Activated CD4-positive, CD25-positive, alpha-beta regulatory T cell treated with anti-CD3 and anti-CD28 coated beads, Interleukin-2, amount 50 U/mL, for 72 hours (primary cell): ENCODE measurements at regions not wholly inside any gene's neighbourhood (a gene's known extent, or its start where the extent isn't known, plus 50 kb on each side); places are given as distances from the start of the nearest gene placed in this dataset.

ENCODE experiments used
- DNase-seq: peaks from one replicate; pipeline ENCODE4 v3.0.0; 2021

DNA sequence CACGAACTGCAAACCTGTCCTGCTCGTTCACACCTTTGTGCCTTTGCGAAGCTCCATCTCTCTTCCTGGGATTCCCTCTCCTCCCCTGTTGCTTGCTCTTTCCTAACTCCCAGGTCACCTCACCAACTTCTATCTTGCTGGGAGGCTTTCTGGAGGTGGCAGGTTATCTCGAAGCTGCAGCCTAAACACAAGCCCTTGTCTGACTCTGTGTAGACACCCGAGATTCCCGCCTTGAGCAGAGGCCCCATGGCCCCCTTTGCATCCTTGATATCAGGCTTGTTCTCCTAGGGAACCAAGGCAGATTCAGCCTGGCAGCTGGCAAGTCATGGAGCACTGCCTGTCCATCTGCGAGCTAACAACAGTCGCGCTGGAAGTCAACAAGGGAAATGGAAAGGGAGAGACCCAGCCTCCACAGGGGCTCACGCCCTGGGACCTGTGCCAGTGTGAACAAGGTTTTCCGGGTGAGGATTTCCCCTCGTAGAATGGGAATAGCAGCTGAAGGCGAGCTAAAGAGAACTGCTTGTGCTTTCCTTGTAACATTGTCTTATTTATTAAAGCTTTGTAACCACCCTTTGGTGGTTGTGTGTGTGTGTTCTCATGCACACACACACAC, 109.5 kb upstream of the JUN start:
- DNase-seq, result no peak

DNA sequence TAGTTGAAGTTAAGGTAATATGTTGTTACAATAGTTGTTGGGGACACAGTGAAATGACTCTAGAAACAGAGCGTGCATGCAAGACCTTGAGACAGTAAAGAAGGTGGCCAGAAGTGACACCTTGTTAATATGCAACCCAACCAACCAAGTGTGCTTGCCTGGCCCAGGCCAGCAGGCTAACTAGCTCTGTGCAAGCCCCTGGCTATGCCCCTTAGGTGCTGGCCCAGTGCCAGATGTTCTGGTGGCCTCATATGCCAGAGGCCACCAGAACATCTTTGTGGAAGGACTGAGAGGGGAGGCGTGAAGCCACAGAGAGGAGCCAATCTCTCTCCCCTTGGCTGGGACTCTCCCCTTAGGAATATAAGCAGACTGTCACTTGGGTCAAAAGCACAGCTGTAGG, 111.2 kb upstream of the JUN start:
- DNase-seq, result no peak

DNA sequence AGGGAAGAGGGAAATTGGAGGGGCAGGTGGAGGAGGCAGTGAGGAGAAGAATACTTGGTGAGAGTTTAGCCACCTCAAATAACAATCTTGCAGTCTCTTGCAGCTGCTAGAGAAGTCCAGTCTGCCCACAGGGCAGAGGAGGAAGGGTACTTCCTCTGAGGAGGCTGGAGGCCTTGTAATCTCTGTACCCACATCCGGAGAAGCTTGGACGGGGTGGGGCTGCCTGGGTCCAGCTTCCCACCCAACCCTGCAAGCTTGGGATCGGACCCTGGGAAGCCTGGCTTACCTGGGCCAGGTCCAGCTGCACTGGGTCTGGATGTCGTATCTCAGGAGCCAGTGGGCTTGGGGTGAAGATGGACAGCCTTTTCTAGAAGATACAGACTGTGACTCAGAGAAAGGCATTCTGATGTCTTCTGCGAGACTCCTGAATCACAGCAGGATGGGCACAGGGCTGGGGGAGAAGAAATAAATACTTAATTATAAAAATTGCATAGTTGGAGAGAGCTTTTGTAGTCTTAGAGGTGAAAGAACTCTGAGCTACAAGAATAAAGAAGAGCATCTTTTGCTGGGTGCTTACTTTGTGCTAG, 111.8 kb upstream of the JUN start:
- DNase-seq, result no peak

DNA sequence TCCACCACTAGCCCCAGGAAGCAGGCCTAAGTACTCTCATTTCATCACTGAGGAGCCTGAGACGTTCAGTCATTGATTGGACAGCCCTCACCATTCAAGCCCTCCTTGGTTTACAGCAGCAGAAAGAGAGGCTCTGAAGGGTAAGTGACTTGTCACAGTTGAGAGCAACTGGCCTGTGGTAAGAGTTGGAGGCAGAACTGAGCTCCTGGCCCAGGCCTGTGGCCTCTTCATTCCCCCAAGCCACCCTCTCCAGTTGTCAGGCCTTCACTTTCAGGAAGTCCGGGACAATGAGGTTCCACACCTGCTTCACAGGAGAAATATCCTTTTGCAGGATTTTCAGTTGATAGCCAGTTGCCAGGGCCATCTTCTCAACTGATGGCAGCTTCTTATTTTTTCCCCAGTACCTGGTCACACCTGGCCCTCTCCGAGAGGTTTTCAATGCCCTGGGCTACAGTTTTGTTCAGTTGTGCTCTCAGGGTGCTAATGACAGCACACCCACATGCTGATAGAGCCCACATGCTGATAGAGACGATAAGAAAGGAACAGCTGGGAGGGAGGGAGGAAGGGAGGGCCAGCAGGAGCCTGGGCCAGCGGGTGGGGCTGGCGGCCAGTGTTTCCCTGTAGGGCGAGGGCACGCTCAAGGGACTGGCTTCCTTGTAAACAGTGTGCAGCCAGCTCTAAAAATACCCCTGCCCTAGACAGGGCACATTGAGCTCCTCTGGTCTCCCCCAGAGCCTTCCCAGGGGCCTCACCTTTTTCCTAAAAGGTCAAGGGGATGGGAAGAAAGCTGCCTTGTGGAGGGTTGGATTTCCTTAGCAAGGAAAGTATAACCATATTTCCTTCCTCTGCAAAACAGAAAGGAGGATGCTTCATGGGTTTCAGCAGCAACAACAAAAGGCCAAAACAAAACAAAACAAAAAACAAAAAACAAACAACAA, 112.7 kb upstream of the JUN start:
- no peak for DNase-seq

DNA sequence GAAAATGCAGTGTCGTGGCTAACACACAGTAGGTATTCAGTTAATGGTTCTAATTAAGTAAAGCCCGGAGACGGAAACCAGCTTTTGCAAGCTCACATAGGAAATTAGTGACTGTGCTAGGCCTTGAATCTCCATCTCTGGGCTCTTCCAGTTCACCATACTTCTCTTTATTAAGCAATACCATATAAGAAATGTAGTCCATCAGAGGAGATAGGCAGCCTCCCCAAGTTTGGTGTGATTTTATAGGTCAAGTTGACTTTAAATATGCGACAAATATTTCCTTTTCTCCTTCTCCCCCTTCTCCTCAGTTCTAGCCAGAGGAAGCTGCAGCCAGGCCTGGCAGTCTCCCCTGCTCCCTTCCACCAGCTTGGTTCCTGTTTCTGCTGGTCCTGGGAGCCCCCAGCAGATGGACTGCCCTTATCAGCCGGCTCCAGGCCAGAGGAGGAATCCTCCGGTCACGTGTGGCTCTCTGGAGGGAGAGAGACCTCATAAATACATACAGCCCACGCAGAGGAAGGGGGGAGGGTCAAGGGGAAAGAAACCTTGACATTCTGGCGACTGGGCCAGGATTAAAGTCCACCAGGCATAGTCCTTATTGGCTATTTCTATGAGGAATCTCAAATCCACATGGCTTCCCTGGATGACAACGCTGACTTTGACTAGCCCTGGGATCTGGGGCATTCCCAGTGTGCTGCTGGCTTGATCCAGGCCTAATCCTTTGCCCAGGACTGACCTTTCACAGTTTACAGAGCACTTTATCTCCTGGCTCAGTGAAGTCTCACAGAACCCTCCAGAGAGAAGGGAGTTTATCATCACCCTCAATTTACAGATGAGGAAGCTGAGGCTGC, 115.1 kb upstream of the JUN start:
- DNase-seq, result no peak

DNA sequence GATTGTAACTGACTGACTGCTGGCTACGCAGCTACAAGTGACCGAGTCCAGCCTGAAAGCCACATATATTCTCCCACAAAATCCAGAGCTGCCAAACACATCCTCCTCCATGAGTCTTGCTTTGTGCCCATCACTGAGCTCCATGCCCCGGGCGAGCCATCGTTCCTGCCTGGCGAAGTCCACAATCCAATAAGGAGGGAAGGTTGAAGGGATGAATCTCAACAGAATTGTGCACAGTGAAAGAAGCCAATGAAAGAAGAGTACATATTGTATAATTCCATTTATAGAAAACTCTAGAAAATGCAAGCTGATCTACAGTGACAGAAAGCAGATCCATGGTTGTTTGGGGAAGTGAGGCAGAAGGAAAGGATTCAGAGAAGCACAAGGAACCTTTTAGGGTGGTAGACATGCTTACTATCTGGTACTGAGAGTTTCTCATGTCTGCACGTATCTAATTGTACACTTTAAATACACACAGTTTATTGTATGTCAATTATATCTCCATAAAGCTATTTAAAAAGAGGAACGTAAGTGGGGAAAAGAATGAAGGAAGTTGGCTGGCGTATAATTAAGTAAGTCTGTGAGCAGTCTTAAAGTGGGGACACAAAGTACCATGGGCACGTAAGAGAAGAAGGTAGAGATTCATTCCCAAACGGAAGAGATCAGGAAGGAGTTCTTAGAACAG, 115.9 kb upstream of the JUN start:
- DNase-seq, result no peak

DNA sequence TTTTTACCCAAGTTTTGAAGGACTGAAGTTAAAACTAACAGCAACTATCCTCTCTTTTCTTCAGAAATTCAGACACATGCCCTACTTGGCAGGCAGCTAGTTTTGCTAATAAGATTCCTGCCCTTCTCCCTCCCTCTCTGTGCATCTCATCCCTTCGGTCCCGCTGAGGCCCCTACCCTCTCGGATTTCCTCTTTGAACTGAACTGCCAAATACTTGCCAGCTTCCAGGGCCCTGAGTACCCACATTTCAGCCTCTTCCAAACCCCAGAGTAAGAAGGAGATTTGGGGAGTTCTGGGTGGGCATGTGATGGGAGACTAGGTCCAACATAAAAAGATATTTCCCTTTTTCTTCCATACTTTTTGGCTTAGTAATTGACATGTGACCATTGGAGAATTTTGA, 116.5 kb upstream of the JUN start:
- no peak for DNase-seq

DNA sequence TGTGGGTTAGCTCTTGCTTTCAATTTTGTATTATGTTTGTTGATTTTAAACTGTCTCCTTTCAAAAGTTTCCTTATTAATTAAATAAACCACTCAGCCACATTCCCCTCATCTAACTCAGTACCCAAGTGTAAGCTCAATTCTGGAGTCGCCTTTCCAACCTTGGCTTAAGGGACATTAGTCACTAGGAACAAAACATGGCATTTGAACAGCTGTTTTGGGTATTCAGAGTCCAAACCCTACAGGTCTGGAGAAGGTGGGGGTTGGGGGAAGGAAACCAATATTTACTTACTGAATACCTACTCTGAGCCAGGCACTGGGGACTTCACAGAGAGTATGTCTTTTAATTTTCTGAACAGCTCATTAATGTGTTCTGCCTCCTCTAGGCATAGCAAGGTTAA, 117.2 kb upstream of the JUN start:
- no peak for DNase-seq

DNA sequence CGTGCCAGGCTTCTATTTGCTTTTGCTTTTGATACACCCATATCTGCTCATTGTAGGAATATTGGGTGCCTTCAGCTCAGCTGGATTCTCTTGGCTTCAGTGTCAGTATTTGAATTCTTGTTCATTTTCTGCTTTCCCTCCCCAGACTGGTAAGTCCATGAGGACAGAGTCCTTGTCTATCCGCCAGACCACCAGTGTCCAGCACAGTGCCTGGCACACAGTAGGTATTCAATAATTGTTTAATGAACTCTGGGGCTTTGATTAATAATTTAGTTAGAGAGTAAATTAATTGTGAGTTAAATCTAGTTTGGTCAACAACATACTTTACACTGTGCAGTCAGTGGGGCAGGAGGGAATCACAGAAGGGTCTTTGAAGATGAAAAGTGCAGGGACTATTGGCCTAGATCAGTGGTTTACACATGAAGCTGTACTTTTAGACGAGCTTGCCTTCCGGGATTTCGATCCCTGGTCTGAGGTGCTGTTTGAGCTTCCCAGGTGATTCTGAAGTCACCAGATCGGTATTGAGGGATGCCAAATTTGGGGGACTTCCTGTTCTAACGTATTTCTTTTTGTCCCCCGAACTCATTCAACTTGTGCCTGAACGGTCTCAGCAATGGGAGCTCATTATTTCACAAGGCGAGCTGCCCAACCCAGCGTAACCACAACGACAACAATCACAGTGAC, 119.1 kb upstream of the JUN start:
- DNase-seq, result no peak

DNA sequence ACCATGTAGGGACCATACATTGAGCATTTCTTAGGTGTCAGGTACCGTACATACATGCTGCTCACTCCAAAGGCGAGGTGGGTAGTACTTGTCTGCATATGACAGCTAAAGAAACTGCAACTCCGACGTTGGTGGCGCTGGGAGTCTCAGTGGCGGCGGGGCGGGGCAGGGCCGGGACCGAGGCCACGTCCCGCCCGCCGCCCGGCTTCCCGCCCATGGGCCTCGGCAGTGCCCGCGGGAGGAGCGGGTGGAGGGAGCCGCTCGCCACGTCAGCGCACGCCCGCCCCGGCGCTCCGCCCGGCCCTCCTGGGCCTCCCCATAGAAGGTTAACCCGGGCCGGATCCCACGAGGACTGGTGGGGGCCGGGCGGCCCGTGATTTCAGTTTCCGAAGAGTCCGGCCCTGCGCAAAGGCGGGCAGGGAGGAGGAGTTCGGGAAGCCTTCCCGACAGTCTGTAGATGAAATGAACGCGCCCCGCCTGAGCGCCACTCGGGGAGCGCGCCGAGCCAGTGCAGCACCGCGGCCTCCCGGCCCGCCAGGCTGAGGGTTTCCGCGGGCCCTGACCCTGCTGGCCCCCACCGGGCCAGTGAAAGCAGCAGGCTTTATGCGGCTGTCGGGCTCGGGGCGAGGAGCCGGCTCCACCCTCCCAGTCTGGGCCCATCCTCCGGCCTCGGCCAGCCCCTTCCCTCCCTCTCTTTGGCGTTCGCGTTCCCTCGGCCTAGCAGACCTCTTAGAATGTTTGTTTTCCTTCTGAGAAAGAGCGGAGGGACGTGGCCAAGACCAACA, 119.9 kb upstream of the JUN start:
- peak; percentile 78 for DNase-seq

DNA sequence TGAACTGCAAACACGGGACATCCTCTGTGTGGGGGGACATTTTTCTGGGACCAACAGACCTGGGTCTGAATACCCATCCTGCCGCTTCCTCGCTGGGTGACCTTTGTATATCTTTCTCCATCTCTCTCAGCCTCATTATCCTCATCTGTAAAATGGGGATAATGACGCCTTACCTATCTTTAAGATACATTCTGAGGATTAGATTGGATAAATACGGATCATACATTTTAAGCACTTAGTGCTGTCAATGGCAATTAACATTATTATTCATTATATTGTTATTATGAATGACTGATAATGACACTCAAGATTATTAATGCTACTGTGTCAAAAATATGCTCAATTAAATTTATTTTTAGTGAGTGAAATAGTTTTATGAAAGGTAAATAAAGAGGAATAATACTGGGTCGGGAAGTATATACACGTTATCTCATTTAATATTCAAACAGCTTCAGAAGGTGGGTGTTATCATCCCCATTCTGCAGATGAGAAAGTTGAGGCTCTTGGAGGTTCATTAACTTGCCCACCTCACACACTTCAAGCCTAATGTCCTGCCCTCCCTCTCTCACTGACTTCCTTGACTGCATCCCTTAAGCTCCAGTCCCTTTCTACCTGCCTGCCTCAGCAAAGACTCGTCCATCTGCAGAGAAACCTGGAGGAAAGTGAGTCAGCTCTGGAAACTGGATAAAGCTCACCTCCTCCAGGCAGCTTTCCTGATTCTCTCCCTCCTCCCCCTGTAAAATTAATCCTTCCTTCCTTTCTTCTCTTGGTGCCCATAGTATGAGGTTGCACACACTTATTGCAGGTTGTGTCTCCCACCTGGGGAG, 120.7 kb upstream of the JUN start:
- DNase-seq, result no peak

DNA sequence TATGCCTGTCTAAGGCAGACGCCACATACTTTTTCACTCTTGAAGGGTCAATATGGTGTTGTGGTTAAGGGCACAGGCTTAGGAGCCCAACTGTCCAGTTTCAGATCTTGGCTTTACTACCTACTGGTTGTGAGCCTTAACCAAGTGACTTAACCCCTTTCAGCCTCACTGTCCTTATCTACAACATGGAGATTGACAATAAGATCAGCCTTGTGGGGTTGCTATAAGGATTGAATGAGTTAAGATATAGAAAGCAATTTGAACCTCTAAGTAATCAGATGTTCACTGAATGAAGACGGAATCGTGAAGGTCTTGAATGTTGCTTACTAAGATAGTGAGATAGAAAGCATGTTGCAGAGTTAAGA, 121.3 kb upstream of the JUN start:
- no peak for DNase-seq

DNA sequence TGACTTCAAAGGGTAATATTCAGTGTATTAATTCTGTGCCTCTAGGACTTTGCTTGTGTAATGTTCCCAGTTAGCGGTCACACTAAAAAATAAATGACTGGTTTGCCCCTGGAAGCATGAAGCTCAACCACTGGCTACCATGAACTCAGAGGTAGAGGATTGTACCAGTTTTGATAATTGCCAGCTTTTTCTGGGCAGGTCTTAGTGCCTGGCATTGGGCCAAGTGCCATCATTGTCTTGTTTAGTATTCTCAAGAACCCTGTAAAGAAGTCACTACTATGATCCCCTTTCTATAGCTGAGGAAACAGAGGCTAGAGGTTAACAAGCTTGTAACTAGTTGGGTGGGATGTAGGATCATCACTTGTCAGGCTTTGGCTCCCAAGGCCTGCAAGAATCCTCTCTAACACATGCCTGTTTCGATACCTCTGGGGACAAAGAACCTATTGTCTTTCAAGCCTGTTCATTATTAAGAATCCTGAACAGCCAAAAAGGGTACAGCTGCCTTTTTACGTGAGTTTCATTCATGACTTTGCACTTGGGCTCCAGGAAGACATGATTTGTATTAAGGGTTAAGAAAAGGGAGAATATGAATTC, 121.9 kb upstream of the JUN start:
- DNase-seq, result no peak

DNA sequence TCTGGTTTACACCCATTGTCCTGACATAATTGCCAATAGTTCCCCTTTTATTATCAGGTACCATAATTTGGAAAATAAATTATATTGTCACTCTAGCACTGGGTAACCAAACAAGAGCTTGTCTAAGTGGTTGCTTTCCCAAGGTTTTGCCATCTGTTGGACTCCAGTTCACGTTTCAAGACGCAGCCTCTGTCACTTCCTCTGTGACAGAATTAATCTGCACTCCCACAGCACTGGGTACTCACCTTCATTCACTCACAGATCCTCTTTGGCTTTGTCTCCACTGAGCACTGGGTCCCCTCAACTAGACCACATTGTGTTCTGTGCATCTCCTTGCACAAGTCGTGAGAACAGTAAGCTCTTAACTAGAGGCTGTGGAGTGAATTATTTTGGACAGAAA, 123.6 kb upstream of the JUN start:
- DNase-seq, result no peak

DNA sequence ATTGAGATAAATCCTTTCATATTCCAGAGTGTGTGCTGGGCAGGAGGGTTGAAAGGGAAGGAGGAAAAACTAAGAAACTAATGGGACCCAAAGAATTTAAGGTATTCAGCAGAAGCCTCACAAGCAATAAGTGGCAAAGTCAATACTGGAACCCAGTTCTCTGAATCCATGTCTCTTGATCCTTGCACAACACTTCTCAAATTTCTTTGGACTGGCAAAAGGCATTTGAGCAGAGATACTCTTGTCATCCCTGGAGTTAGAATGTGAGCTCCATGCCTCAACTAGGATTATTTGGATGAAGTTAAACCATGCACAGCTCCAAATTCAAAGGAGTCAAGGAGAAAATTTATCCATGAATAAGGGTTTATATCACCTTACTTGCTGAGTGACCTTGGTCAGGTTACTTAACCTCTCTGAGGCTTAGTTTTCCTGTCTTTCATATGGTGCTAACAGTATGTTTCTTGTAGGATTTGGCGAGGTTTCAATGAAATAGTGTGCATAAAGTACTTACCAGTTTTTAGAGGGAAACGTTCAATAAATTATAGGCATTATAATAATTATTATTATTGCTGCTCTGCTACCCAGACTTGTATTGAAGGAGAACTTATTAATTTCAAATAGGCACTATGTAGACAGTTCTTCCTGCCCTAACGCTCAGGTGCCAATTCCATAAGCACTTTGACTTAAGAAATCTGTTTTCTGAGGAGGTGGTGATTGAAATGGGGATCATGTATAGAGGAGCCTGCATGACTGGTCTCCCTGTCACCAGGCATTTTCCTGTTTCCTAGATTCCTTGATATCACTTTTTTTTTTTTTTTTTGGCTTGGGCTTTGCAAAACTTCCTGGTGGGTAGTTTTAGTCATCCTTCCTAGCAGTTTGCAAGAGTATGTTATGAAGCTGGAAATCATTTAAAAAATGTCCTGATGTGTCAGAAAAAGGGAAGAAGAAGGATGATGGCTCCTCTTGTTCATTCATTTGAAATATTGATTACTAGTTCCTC, 125.0 kb upstream of the JUN start:
- no peak for DNase-seq

DNA sequence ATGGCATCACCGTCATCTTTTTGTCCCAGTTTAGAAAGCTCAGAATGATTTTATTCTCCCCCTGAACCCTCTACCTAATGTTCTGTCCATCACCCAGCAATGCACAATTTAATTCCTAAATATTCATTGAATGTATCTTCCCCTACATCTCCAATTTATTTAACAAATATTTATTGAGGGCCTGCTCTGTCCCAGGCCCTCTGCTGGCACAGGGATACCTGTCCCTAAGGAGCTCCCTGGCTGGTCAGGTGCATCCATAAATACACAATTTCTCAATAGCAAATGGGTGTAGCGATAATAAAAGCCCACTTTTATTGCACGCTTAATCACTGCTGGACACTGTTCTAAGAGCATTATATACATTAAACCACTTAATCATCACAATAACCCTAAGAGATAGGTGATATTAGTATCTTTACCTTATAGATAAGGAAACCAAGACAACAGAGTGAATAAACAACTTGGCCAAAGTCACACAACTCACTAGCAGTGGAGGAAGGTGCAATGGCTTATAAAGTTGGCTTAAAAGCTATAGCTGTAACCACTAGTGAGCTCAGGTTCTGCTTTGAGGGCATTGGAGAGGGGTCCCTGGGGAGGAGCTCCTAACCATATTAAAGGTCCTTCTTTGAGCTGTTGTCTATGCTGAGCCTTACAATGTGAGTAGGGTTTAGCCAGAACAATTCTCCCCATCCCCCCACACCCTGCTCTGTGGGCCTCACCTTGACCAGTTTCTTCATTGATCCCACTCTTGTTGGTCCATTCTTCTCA, 126.3 kb upstream of the JUN start:
- DNase-seq, result no peak

DNA sequence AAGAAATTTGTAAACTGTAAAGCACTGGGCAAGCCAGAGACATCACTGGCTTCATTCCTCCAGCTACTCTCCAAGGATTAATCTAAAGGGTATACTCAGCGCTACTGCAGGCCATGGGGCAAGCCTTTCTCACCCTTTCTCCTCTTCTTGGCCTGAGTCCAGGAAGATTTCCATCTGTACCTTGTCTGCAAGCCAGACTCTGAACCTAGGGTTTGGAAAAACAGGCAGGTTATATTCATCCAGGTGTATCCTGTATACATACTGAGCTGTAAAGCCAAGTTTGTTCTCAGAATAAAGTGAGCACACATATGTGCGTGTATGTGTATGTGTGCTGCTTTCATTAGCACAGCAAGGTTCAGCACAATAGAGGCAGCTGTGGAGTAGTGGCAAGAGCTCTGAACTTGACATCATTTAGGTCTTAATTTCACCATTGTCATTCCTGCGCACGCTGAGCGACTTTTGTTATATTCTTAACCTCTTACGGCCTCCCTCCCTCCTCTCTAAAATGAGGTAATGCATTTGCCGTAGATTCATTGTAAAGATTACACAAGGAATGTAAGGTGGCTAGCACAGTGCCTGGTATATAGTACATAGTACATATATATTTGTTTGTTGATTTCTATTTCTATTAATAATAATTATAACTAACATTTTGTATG, 128.1 kb upstream of the JUN start:
- no peak for DNase-seq
